GM21825 (cell line): ENCODE measurements at regions not wholly inside any gene's neighbourhood (a gene's known extent, or its start where the extent isn't known, plus 50 kb on each side); places are given as distances from the start of the nearest gene placed in this dataset.

Experiments
- ATAC-seq: cut with Tn5 transposase; IDR thresholded peaks from one replicate; pipeline ENCODE4 v1.9.1; 2021; ENCODE audit warnings: mild to moderate bottlenecking, moderate library complexity; ENCODE audit not compliant: unreplicated experiment

- ATAC-seq = no peak
Measured at GRCh38 chr2:153109793-153110192, 368.8 kb downstream of the RPRM start.

GRCh38 chr2:153106802-153107477 lies 371.6 kb downstream of the RPRM start:
- no peak for ATAC-seq

- no peak for ATAC-seq
Measured at GRCh38 chr2:153105829-153106578, 372.6 kb downstream of the RPRM start.

GRCh38 chr2:153101187-153101586 lies 377.4 kb downstream of the RPRM start:
- no peak for ATAC-seq

- ATAC-seq = no peak
Measured at GRCh38 chr2:153100151-153100550, 378.4 kb downstream of the RPRM start.

GRCh38 chr2:153098073-153098472 lies 379.7 kb downstream of the ARL6IP6 start:
- no peak for ATAC-seq

- no peak for ATAC-seq
Measured at GRCh38 chr2:153096272-153096671, 377.9 kb downstream of the ARL6IP6 start.

GRCh38 chr2:153091344-153091743 lies 372.9 kb downstream of the ARL6IP6 start:
- no peak for ATAC-seq

- no peak for ATAC-seq
Measured at GRCh38 chr2:153079315-153079714, 360.9 kb downstream of the ARL6IP6 start.

- ATAC-seq = no peak
Measured at GRCh38 chr2:153077311-153077710, 358.9 kb downstream of the ARL6IP6 start.

GRCh38 chr2:153074207-153074606 lies 355.8 kb downstream of the ARL6IP6 start:
- no peak for ATAC-seq

- ATAC-seq = no peak
Measured at GRCh38 chr2:153072813-153073212, 354.4 kb downstream of the ARL6IP6 start.

GRCh38 chr2:153072077-153072476 lies 353.7 kb downstream of the ARL6IP6 start:
- no peak for ATAC-seq

GRCh38 chr2:153071090-153071489 lies 352.7 kb downstream of the ARL6IP6 start:
- ATAC-seq = no peak

GRCh38 chr2:153068915-153069314 lies 350.5 kb downstream of the ARL6IP6 start:
- no peak for ATAC-seq

- no peak for ATAC-seq
Measured at GRCh38 chr2:153068052-153068451, 349.6 kb downstream of the ARL6IP6 start.

GRCh38 chr2:153059338-153060052 lies 341.1 kb downstream of the ARL6IP6 start:
- ATAC-seq = no peak

- no peak for ATAC-seq
Measured at GRCh38 chr2:153057743-153058142, 339.3 kb downstream of the ARL6IP6 start.

- ATAC-seq = no peak
Measured at GRCh38 chr2:153055182-153055581, 336.8 kb downstream of the ARL6IP6 start.

- no peak for ATAC-seq
Measured at GRCh38 chr2:153052807-153053559, 334.6 kb downstream of the ARL6IP6 start.

- no peak for ATAC-seq
Measured at GRCh38 chr2:153047220-153047619, 328.8 kb downstream of the ARL6IP6 start.
